T-helper 17 cell (primary cell): ENCODE measurements at regions not wholly inside any gene's neighbourhood (a gene's known extent, or its start where the extent isn't known, plus 50 kb on each side); places are given as distances from the start of the nearest gene placed in this dataset.

ENCODE experiments used
- ATAC-seq: fragments of 150-1000 bp; cut with Tn5 transposase; 2 replicates; pipeline ENCODE4 v1.10.0; 2021; ENCODE audit warnings: mild to moderate bottlenecking, moderate library complexity
- DNase-seq, 3 donors: peaks; one replicate each; pipeline versions ENCODE4 v3.0.0 to v3.0.0-alpha.2; 2020 to 2021
- H3K9me3 ChIP-seq: one replicate; pipeline ENCODE4 v1.7.0; 2013; ENCODE audit warnings: low read length, mild to moderate bottlenecking; ENCODE audit not compliant: control insufficient read depth, poor library complexity, severe bottlenecking
- H3K27ac Mint-ChIP-seq: one replicate; pipeline ENCODE4 v1.8.0; 2022; ENCODE audit warnings: mild to moderate bottlenecking, moderate library complexity, mixed read lengths
- H3K27me3 Mint-ChIP-seq: one replicate; pipeline ENCODE4 v1.8.0; 2022; ENCODE audit warnings: mixed read lengths
- H3K36me3 Mint-ChIP-seq: one replicate; pipeline ENCODE4 v1.8.0; 2022; ENCODE audit warnings: low read depth, mixed read lengths
- H3K4me1 Mint-ChIP-seq: one replicate; pipeline ENCODE4 v1.8.0; 2022; ENCODE audit warnings: mild to moderate bottlenecking, mixed read lengths
- H3K4me3 Mint-ChIP-seq: one replicate; pipeline ENCODE4 v1.8.0; 2022; ENCODE audit warnings: mild to moderate bottlenecking, moderate library complexity, mixed read lengths

- Mint-ChIP-seq H3K27me3 (no peaks in the 10 kb centered on the region), H3K27ac (no peak overlapping the region), H3K4me3 (no peak overlapping the region), H3K4me1 (no peaks in the 10 kb centered on the region), H3K36me3 (no peaks in the 10 kb centered on the region)
- DNase-seq (no peak), ATAC-seq (no peak)
- no peaks in the 10 kb centered on the region for H3K9me3 ChIP-seq
Measured at GRCh38 chr2:133652398-133652797, 84.1 kb upstream of the NCKAP5 start.

GRCh38 chr2:133653056-133653455 is 84.8 kb upstream of the NCKAP5 start:
- Mint-ChIP-seq H3K27me3 (no peaks in the 10 kb centered on the region), H3K27ac (no peak overlapping the region)

GRCh38 chr2:133654949-133655348 is 86.7 kb upstream of the NCKAP5 start:
- Mint-ChIP-seq H3K4me3 (no peak overlapping the region), H3K4me1 (no peaks in the 10 kb centered on the region), H3K27ac (no peak overlapping the region), H3K36me3 (no peaks in the 10 kb centered on the region), H3K27me3 (no peaks in the 10 kb centered on the region)
- DNase-seq: no peak
- ATAC-seq: no peak
- H3K9me3 ChIP-seq: no peaks in the 10 kb centered on the region

More at GRCh38 chr2:133653056-133653455, 84.8 kb upstream of the NCKAP5 start:
- Mint-ChIP-seq H3K36me3 (no peaks in the 10 kb centered on the region), H3K4me1 (no peaks in the 10 kb centered on the region), H3K4me3 (no peak overlapping the region)
- DNase-seq: no peak
- ATAC-seq: no peak
- H3K9me3 ChIP-seq: no peaks in the 10 kb centered on the region

GRCh38 chr2:133655610-133656009 is 87.3 kb upstream of the NCKAP5 start:
- Mint-ChIP-seq H3K36me3 (no peaks in the 10 kb centered on the region), H3K27me3 (no peaks in the 10 kb centered on the region), H3K27ac (no peak overlapping the region), H3K4me1 (no peaks in the 10 kb centered on the region), H3K4me3 (no peak overlapping the region)
- ATAC-seq: no peak
- H3K9me3 ChIP-seq: no peaks in the 10 kb centered on the region
- DNase-seq: no peak

- DNase-seq (no peak), ATAC-seq (no peak)
- Mint-ChIP-seq H3K27ac (no peak overlapping the region), H3K4me3 (no peak overlapping the region), H3K27me3 (no peaks in the 10 kb centered on the region), H3K4me1 (no peaks in the 10 kb centered on the region), H3K36me3 (no peaks in the 10 kb centered on the region)
- no peaks in the 10 kb centered on the region for H3K9me3 ChIP-seq
Measured at GRCh38 chr2:133657591-133657990, 89.3 kb upstream of the NCKAP5 start.

GRCh38 chr2:133658020-133658903 is 90.0 kb upstream of the NCKAP5 start:
- no peaks in the 10 kb centered on the region for H3K4me1 Mint-ChIP-seq
- H3K36me3 Mint-ChIP-seq: no peaks in the 10 kb centered on the region
- no peak overlapping the region for H3K4me3 Mint-ChIP-seq
- no peaks in the 10 kb centered on the region for H3K9me3 ChIP-seq
- ATAC-seq (no peak), DNase-seq (no peak)
- no peaks in the 10 kb centered on the region for H3K27me3 Mint-ChIP-seq
- H3K27ac Mint-ChIP-seq: no peak overlapping the region

GRCh38 chr2:133660510-133660909 is 92.2 kb upstream of the NCKAP5 start:
- H3K9me3 ChIP-seq: no peaks in the 10 kb centered on the region
- Mint-ChIP-seq H3K36me3 (no peaks in the 10 kb centered on the region), H3K4me1 (no peaks in the 10 kb centered on the region), H3K4me3 (no peak overlapping the region), H3K27ac (no peak overlapping the region), H3K27me3 (no peaks in the 10 kb centered on the region)
- no peak for DNase-seq
- no peak for ATAC-seq

GRCh38 chr2:133661392-133661791 is 93.1 kb upstream of the NCKAP5 start:
- Mint-ChIP-seq H3K4me3 (no peak overlapping the region), H3K36me3 (no peaks in the 10 kb centered on the region), H3K27ac (no peak overlapping the region), H3K27me3 (no peaks in the 10 kb centered on the region), H3K4me1 (no peaks in the 10 kb centered on the region)
- DNase-seq (no peak), ATAC-seq (no peak)
- no peaks in the 10 kb centered on the region for H3K9me3 ChIP-seq

- H3K4me1 Mint-ChIP-seq: no peaks in the 10 kb centered on the region
- ATAC-seq: no peak
- H3K27me3 Mint-ChIP-seq: no peaks in the 10 kb centered on the region
Measured at GRCh38 chr2:133666621-133667020, 98.4 kb upstream of the NCKAP5 start.

GRCh38 chr2:133667085-133667484 is 98.8 kb upstream of the NCKAP5 start:
- no peaks in the 10 kb centered on the region for H3K9me3 ChIP-seq
- ATAC-seq (no peak), DNase-seq (no peak)
- no peak overlapping the region for H3K27ac Mint-ChIP-seq
- no peaks in the 10 kb centered on the region for H3K27me3 Mint-ChIP-seq
- no peak overlapping the region for H3K4me3 Mint-ChIP-seq
- no peaks in the 10 kb centered on the region for H3K4me1 Mint-ChIP-seq
- H3K36me3 Mint-ChIP-seq: no peaks in the 10 kb centered on the region

More at GRCh38 chr2:133666621-133667020, 98.4 kb upstream of the NCKAP5 start:
- H3K36me3 Mint-ChIP-seq: no peaks in the 10 kb centered on the region
- DNase-seq: no peak
- H3K4me3 Mint-ChIP-seq: no peak overlapping the region
- H3K27ac Mint-ChIP-seq: no peak overlapping the region
- no peaks in the 10 kb centered on the region for H3K9me3 ChIP-seq

- H3K36me3 Mint-ChIP-seq: no peaks in the 10 kb centered on the region
- no peak overlapping the region for H3K4me3 Mint-ChIP-seq
- H3K9me3 ChIP-seq: no peaks in the 10 kb centered on the region
- H3K27ac Mint-ChIP-seq: no peak overlapping the region
- no peak for ATAC-seq
- no peaks in the 10 kb centered on the region for H3K27me3 Mint-ChIP-seq
- no peak for DNase-seq
- no peaks in the 10 kb centered on the region for H3K4me1 Mint-ChIP-seq
Measured at GRCh38 chr2:133667968-133668367, 99.7 kb upstream of the NCKAP5 start.

GRCh38 chr2:133668547-133668946 is 100.3 kb upstream of the NCKAP5 start:
- Mint-ChIP-seq H3K27ac (no peak overlapping the region), H3K4me3 (no peak overlapping the region), H3K27me3 (no peaks in the 10 kb centered on the region), H3K4me1 (no peaks in the 10 kb centered on the region), H3K36me3 (no peaks in the 10 kb centered on the region)
- DNase-seq: no peak
- no peaks in the 10 kb centered on the region for H3K9me3 ChIP-seq
- no peak for ATAC-seq

- ATAC-seq (no peak), DNase-seq (no peak)
- no peak overlapping the region for H3K27ac Mint-ChIP-seq
- H3K36me3 Mint-ChIP-seq: no peaks in the 10 kb centered on the region
- no peaks in the 10 kb centered on the region for H3K4me1 Mint-ChIP-seq
- no peak overlapping the region for H3K4me3 Mint-ChIP-seq
- H3K27me3 Mint-ChIP-seq: peaks cover 15% of the 10 kb centered on the region
- peaks cover 2% of the 10 kb centered on the region for H3K9me3 ChIP-seq
Measured at GRCh38 chr2:133673305-133673905, 105.1 kb upstream of the NCKAP5 start.

GRCh38 chr2:133674066-133674432 is 105.8 kb upstream of the NCKAP5 start:
- no peaks in the 10 kb centered on the region for H3K4me1 Mint-ChIP-seq
- H3K4me3 Mint-ChIP-seq: no peak overlapping the region
- no peaks in the 10 kb centered on the region for H3K36me3 Mint-ChIP-seq
- peaks cover 15% of the 10 kb centered on the region for H3K27me3 Mint-ChIP-seq
- ATAC-seq (no peak), DNase-seq (no peak)
- H3K27ac Mint-ChIP-seq: no peak overlapping the region
- H3K9me3 ChIP-seq: peaks cover 3% of the 10 kb centered on the region
